H9 (cell line): ENCODE measurements at regions not wholly inside any gene's neighbourhood (a gene's known extent, or its start where the extent isn't known, plus 50 kb on each side); places are given as distances from the start of the nearest gene placed in this dataset.

Source experiments
- DNase-seq: peaks from one replicate; pipeline ENCODE4 v3.0.0-alpha.2; 2017
- H2AFZ ChIP-seq: one replicate; pipeline ENCODE4 v1.6.1; 2013; ENCODE audit warnings: mild to moderate bottlenecking, low read length, control low read depth, moderate library complexity
- H2AK5ac ChIP-seq: 2 replicates; pipeline ENCODE4 v1.6.1; 2013; ENCODE audit warnings: low read length, control low read depth, mixed read lengths; ENCODE audit not compliant: insufficient read length
- H2BK120ac ChIP-seq: one replicate; pipeline ENCODE4 v1.6.1; 2013; ENCODE audit warnings: low read depth, mild to moderate bottlenecking, low read length, control low read depth, inconsistent platforms; ENCODE audit not compliant: poor library complexity, severe bottlenecking
- H2BK12ac ChIP-seq: 2 replicates; pipeline ENCODE4 v1.6.1; 2013; ENCODE audit warnings: low read length, control low read depth, mixed read lengths, low read depth; ENCODE audit not compliant: insufficient read length
- H2BK15ac ChIP-seq: 2 replicates; pipeline ENCODE4 v1.6.1; 2013; ENCODE audit warnings: low read depth, low read length, control low read depth
- H2BK20ac ChIP-seq: one replicate; pipeline ENCODE4 v1.6.1; 2013; ENCODE audit warnings: low read depth, mild to moderate bottlenecking, low read length, control low read depth, inconsistent platforms; ENCODE audit not compliant: poor library complexity, severe bottlenecking
- H2BK5ac ChIP-seq: 2 replicates; pipeline ENCODE4 v1.6.1; 2013; ENCODE audit warnings: low read length, control low read depth, mixed read lengths; ENCODE audit not compliant: insufficient read length
- H3K14ac ChIP-seq: 2 replicates; pipeline ENCODE4 v1.6.1; 2013; ENCODE audit warnings: low read length, control low read depth; ENCODE audit not compliant: insufficient read depth
- H3K18ac ChIP-seq: 2 replicates; pipeline ENCODE4 v1.6.1; 2013; ENCODE audit warnings: low read depth, mild to moderate bottlenecking, mixed read lengths, low read length, control low read depth; ENCODE audit not compliant: insufficient read length
- H3K23ac ChIP-seq: 2 replicates; pipeline ENCODE4 v1.6.1; 2013; ENCODE audit warnings: low read length, control low read depth, mixed read lengths, low read depth; ENCODE audit not compliant: insufficient read length
- H3K23me2 ChIP-seq: 2 replicates; pipeline ENCODE4 v1.6.1; 2013; ENCODE audit warnings: low read depth, mild to moderate bottlenecking, mixed read lengths, low read length, control low read depth; ENCODE audit not compliant: insufficient read length, poor library complexity, severe bottlenecking
- H3K27ac ChIP-seq: 2 replicates; pipeline ENCODE4 v1.5.1; 2013; ENCODE audit warnings: low read length, control low read depth, mixed read lengths, low read depth; ENCODE audit not compliant: insufficient read length
- H3K27me3 ChIP-seq: 2 replicates; pipeline ENCODE4 v1.6.1; 2013; ENCODE audit warnings: low read length, control low read depth, inconsistent platforms; ENCODE audit not compliant: insufficient read depth
- H3K4ac ChIP-seq: 2 replicates; pipeline ENCODE4 v1.6.1; 2013; ENCODE audit warnings: low read depth, mild to moderate bottlenecking, control low read depth, inconsistent platforms, low read length, moderate library complexity
- H3K4me1 ChIP-seq: 2 replicates; pipeline ENCODE4 v1.6.1; 2013; ENCODE audit warnings: low read length, control low read depth, inconsistent platforms; ENCODE audit not compliant: insufficient read depth
- H3K4me2 ChIP-seq: 2 replicates; pipeline ENCODE4 v1.6.1; 2013; ENCODE audit warnings: low read length, control low read depth, mixed read lengths; ENCODE audit not compliant: insufficient read length, insufficient read depth
- H3K56ac ChIP-seq: 2 replicates; pipeline ENCODE4 v1.6.1; 2013; ENCODE audit warnings: low read depth, mild to moderate bottlenecking, mixed read lengths, low read length, control low read depth; ENCODE audit not compliant: insufficient read length
- H3K79me1 ChIP-seq: 2 replicates; pipeline ENCODE4 v1.6.1; 2013; ENCODE audit warnings: low read depth, mild to moderate bottlenecking, moderate library complexity, low read length, control low read depth, inconsistent platforms; ENCODE audit not compliant: insufficient read depth, poor library complexity, severe bottlenecking
- H3K79me2 ChIP-seq: 2 replicates; pipeline ENCODE4 v1.6.1; 2013; ENCODE audit warnings: low read length, control low read depth, inconsistent platforms; ENCODE audit not compliant: insufficient read depth
- H3K9ac ChIP-seq: 2 replicates; pipeline ENCODE4 v1.6.1; 2013; ENCODE audit warnings: low read length, control low read depth, mixed read lengths; ENCODE audit not compliant: insufficient read length; ENCODE audit errors: extremely low read depth
- H3K9me3 ChIP-seq: one replicate; pipeline ENCODE4 v1.6.1; 2013; ENCODE audit warnings: low read depth, low read length, inconsistent platforms; ENCODE audit not compliant: control insufficient read depth
- H3T11ph ChIP-seq: one replicate; pipeline ENCODE4 v1.6.1; 2013; ENCODE audit warnings: mild to moderate bottlenecking, low read length, control low read depth, inconsistent platforms
- H4K20me1 ChIP-seq: one replicate; pipeline ENCODE4 v1.6.1; 2013; ENCODE audit not compliant: control insufficient read depth, insufficient read length, insufficient read depth
- H4K5ac ChIP-seq: 2 replicates; pipeline ENCODE4 v1.6.1; 2013; ENCODE audit warnings: low read depth, mild to moderate bottlenecking, mixed read lengths, low read length, control low read depth; ENCODE audit not compliant: insufficient read length
- H4K8ac ChIP-seq: replicated peaks from 2 replicates; pipeline ENCODE4 v1.6.1; 2013; ENCODE audit warnings: low read length, control low read depth, mixed read lengths, low read depth; ENCODE audit not compliant: insufficient read length
- H4K91ac ChIP-seq: 2 replicates; pipeline ENCODE4 v1.6.1; 2013; ENCODE audit warnings: low read depth, mild to moderate bottlenecking, moderate library complexity, mixed read lengths, low read length, control low read depth; ENCODE audit not compliant: insufficient read length
- H3K27ac Mint-ChIP-seq, 3 experiments: 2 replicates in 2 of 3; 3 replicates in 1 of 3; pipeline ENCODE4 v1.8.0; 2020 to 2021; ENCODE audit warnings: mixed read lengths in 3 of 3, mild to moderate bottlenecking in 1 of 3, moderate library complexity in 1 of 3
- H3K27me3 Mint-ChIP-seq: 2 replicates; pipeline ENCODE4 v1.8.0; 2021; ENCODE audit warnings: low read depth, mild to moderate bottlenecking, moderate library complexity, mixed read lengths
- H3K36me3 Mint-ChIP-seq, 3 experiments: 2 replicates in 2 of 3; 3 replicates in 1 of 3; pipeline ENCODE4 v1.8.0; 2020 to 2021; ENCODE audit warnings: low read depth in 3 of 3, mixed read lengths in 3 of 3; ENCODE audit not compliant: insufficient read depth in 1 of 3
- H3K4me1 Mint-ChIP-seq, 2 experiments: 2 replicates each; pipeline ENCODE4 v1.8.0; 2020; ENCODE audit warnings: mixed read lengths in 2 of 2
- H3K4me3 Mint-ChIP-seq, 2 experiments: 2 replicates in 1 of 2; 3 replicates in 1 of 2; pipeline ENCODE4 v1.8.0; 2020 to 2021; ENCODE audit warnings: mild to moderate bottlenecking in 2 of 2, mixed read lengths in 2 of 2, moderate library complexity in 1 of 2
- H3K9me3 Mint-ChIP-seq, 2 experiments: 2 replicates in 1 of 2; 3 replicates in 1 of 2; pipeline ENCODE4 v1.8.0; 2020; ENCODE audit warnings: mild to moderate bottlenecking in 2 of 2, mixed read lengths in 2 of 2, moderate library complexity in 1 of 2
- WGBS: extraction: QIAGEN DNeasy Blood & Tissue Kit; methylation state at CpG from one replicate; pipeline ENCODE4 v1.1.7; 2013; ENCODE audit warnings: missing lambda C conversion rate, low lambda C conversion rate, mixed read lengths; ENCODE audit not compliant: insufficient read length; ENCODE audit errors: extremely low coverage; 5-methylcytosine and 5-hydroxymethylcytosine counted together
- TF ChIP-seq, protein P1 (sequence below): fragments of 200-600 bp; sonication (generic); conservative IDR thresholded peaks from 3 replicates; pipeline ENCODE4 v1.8.0; 2021; ENCODE audit warnings: antibody characterized with exemption, mild to moderate bottlenecking

- Histone ChIP-seq H3T11ph (no peak overlapping the region), H3K4me2 (no peak overlapping the region), H3K79me1 (no peaks in the 10 kb centered on the region), H3K23me2 (no peaks in the 10 kb centered on the region), H3K56ac (no peak overlapping the region), H2AK5ac (no peak overlapping the region), H4K91ac (no peak overlapping the region), H3K9ac (no peak overlapping the region), H3K14ac (no peak overlapping the region), H3K27me3 (no peaks in the 10 kb centered on the region), H3K4me1 (no peaks in the 10 kb centered on the region), H2AFZ (no peak overlapping the region), H4K20me1 (no peaks in the 10 kb centered on the region), H4K8ac (no peak overlapping the region), H3K18ac (no peak overlapping the region), H2BK15ac (no peak overlapping the region), H2BK12ac (no peak overlapping the region), H2BK120ac (no peak overlapping the region), H3K23ac (no peak overlapping the region), H3K79me2 (no peaks in the 10 kb centered on the region), H4K5ac (no peak overlapping the region), H3K4ac (no peak overlapping the region), H2BK5ac (no peak overlapping the region), H3K27ac (no peak overlapping the region), H3K9me3 (no peaks in the 10 kb centered on the region), H2BK20ac (no peak overlapping the region)
- Mint-ChIP-seq H3K27ac (no peak overlapping the region), H3K4me1 (no peaks in the 10 kb centered on the region), H3K27me3 (peaks cover 20% of the 10 kb centered on the region), H3K36me3 (no peaks in the 10 kb centered on the region; a peak in 1 of 7 replicates), H3K4me3 (no peak overlapping the region), H3K9me3 (peaks cover 5 to 8% of the 10 kb centered on the region in 2 experiments)
- TF ChIP-seq, protein P1, sequence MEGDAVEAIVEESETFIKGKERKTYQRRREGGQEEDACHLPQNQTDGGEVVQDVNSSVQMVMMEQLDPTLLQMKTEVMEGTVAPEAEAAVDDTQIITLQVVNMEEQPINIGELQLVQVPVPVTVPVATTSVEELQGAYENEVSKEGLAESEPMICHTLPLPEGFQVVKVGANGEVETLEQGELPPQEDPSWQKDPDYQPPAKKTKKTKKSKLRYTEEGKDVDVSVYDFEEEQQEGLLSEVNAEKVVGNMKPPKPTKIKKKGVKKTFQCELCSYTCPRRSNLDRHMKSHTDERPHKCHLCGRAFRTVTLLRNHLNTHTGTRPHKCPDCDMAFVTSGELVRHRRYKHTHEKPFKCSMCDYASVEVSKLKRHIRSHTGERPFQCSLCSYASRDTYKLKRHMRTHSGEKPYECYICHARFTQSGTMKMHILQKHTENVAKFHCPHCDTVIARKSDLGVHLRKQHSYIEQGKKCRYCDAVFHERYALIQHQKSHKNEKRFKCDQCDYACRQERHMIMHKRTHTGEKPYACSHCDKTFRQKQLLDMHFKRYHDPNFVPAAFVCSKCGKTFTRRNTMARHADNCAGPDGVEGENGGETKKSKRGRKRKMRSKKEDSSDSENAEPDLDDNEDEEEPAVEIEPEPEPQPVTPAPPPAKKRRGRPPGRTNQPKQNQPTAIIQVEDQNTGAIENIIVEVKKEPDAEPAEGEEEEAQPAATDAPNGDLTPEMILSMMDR: no peak
- DNase-seq: no peak
- WGBS: no CpG with 5 or more reads among the region's 2 CpGs
Observed at GRCh38 chr15:96027501-96027900, 303.0 kb upstream of the NR2F2 start.
